ENCODE measurements at regions not wholly inside any gene's neighbourhood (a gene's known extent, or its start where the extent isn't known, plus 50 kb on each side); places are given as distances from the start of the nearest gene placed in this dataset.
A peak's percentile ranks its signal among the peaks of the same experiment; 100 is the strongest.

DNA sequence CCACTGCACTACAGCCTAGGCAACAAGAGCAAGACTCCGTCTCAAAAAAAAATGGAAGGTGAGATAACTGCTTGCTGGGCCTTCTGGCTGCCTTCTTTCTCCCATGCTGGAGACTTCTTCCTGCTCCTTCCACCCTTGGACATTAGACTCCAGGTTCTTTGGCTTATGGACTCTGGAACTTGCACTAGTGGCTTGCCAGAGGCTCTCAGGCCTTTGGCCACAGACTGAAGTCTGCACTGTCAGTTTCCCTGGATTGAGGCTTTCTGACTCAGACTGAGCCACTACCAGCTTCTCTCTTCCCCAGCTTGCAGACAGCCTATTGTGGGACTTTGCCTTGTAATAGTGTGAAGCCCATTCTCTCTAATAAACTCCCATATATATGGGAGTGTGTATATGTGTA, 118.5 kb upstream of the SLC14A2 start:
- no peak overlapping the region for H3K4me3 ChIP-seq
- no peak overlapping the region for H3K27ac ChIP-seq (replicated peaks)
- intact Hi-C loops (cut with micrococcal nuclease), result no loop called here
- H3K9me3 ChIP-seq (replicated peaks), result no peaks in the 10 kb centered on the region
- TF ChIP-seq CTCF (IDR thresholded peaks at IDR 0.05; ENCODE audit: borderline replicate concordance), result no peak
- peaks cover 13% of the 10 kb centered on the region for H3K27me3 ChIP-seq (ENCODE audit: low read depth)
- no peaks in the 10 kb centered on the region for H3K36me3 ChIP-seq
- DNase-seq, result no peak
- no peaks in the 10 kb centered on the region for H3K4me1 ChIP-seq

- Histone ChIP-seq H3K4me1 (no peaks in the 10 kb centered on the region), H3K4me3 (no peak overlapping the region), H3K27me3 (ENCODE audit: low read depth) (peaks cover 13% of the 10 kb centered on the region), H3K27ac (replicated peaks) (no peak overlapping the region), H3K9me3 (replicated peaks) (no peaks in the 10 kb centered on the region), H3K36me3 (no peaks in the 10 kb centered on the region)
- no peak for TF ChIP-seq CTCF (IDR thresholded peaks at IDR 0.05; ENCODE audit: borderline replicate concordance)
- DNase-seq, result no peak
- intact Hi-C loops (cut with micrococcal nuclease), result no loop called here
Measured at GRCh38 chr18:45497595-45498286, 117.5 kb upstream of the SLC14A2 start.

DNA sequence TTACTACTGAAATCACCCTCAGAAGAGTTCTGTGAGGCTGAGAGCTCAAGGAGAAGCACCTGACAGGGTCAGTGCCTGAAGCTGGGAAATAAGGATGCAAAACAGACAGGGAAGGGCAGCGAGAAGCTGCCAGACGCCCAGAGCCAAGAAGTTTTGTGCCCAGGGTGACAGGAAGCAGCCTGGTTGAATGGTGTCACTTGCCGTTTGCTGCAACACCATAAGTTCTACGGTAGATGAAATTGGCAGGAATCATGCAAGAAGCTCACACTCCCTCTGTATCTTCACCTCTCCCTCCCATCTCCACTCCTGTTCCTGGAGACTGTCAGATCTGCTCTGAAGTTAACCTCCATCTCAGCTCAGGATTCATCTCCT, 117.0 kb upstream of the SLC14A2 start:
- Histone ChIP-seq H3K4me3 (no peak overlapping the region), H3K36me3 (no peaks in the 10 kb centered on the region), H3K4me1 (no peaks in the 10 kb centered on the region), H3K27me3 (ENCODE audit: low read depth) (peaks cover 16% of the 10 kb centered on the region), H3K27ac (replicated peaks) (no peak overlapping the region), H3K9me3 (replicated peaks) (no peaks in the 10 kb centered on the region)
- intact Hi-C loops (cut with micrococcal nuclease), result no loop called here
- no peak for DNase-seq
- TF ChIP-seq CTCF (IDR thresholded peaks at IDR 0.05; ENCODE audit: borderline replicate concordance), result no peak

- Histone ChIP-seq H3K27me3 (ENCODE audit: low read depth) (peaks cover 17% of the 10 kb centered on the region), H3K27ac (replicated peaks) (peak overlapping the region; percentile 60), H3K4me3 (no peak overlapping the region), H3K9me3 (replicated peaks) (peaks cover 12% of the 10 kb centered on the region), H3K4me1 (peaks cover 19% of the 10 kb centered on the region), H3K36me3 (no peaks in the 10 kb centered on the region)
- TF ChIP-seq CTCF (IDR thresholded peaks at IDR 0.05; ENCODE audit: borderline replicate concordance), result no peak
- intact Hi-C loops (cut with micrococcal nuclease), result no loop called here
- no peak for DNase-seq
Measured at GRCh38 chr18:45503990-45504389, 111.3 kb upstream of the SLC14A2 start.

DNA sequence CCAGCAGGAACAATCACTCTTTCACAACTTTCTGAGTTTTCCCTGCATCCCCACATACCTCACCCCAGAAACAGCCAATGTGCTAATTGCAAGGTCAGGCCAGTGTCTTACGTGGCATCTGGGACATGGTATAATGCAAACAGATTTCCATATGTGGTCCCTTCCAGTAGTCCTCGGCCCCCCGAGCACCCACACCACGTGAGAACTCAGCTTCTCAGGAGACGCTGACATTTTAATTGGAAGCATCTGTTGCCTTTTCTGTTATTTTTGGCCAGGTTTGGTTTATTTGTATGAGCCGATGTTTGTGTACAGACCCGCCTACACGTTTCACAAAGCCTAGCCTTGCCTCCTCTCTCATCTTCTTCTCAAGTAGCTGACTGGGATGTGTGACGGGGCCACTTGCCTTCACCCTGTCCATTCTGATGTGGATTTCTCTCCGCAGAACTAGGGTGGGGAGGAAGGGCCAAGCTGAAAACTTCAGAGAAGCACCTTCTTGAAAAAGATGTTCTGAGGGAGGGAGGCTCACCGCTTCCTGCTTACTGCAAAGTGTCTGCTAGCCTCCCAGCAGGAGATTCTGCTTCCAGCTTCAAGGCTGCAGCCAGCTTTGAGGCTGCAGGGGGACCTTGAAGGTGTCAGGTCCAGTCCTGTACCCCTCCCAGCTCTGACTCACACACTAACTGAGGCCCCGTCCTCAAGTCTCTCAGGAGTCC, 109.6 kb upstream of the SLC14A2 start:
- DNase-seq, result peak; percentile 18
- Histone ChIP-seq H3K27me3 (ENCODE audit: low read depth) (peaks cover 17% of the 10 kb centered on the region), H3K9me3 (replicated peaks) (peaks cover 12% of the 10 kb centered on the region), H3K36me3 (no peaks in the 10 kb centered on the region), H3K27ac (replicated peaks) (peak overlapping the region; percentile 60), H3K4me1 (peaks cover 19% of the 10 kb centered on the region), H3K4me3 (no peak overlapping the region)
- no peak for TF ChIP-seq CTCF (IDR thresholded peaks at IDR 0.05; ENCODE audit: borderline replicate concordance)
- intact Hi-C loops (cut with micrococcal nuclease), result no loop called here

All from left ventricle myocardium inferior (tissue), 1 donor.